ENCODE measurements at regions not wholly inside any gene's neighbourhood (a gene's known extent, or its start where the extent isn't known, plus 50 kb on each side); places are given as distances from the start of the nearest gene placed in this dataset.

- Histone ChIP-seq H3K4me1 (ENCODE audit: control insufficient read depth in 1 of 2, low read depth in 2 of 2) (no peaks in the 10 kb centered on the region), H3K36me3 (no peaks in the 10 kb centered on the region), H3K9me3 (no peaks in the 10 kb centered on the region), H3K27ac (no peak overlapping the region), H3K27me3 (replicated peaks; ENCODE audit: insufficient read depth) (no peaks in the 10 kb centered on the region), H3K4me3 (no peak overlapping the region)
- ATAC-seq (ENCODE audit: insufficient number of reproducible peaks, low FRiP score, low read depth) (no peak), DNase-seq (ENCODE audit: low spot score) (no peak)
- TF ChIP-seq, protein P1, sequence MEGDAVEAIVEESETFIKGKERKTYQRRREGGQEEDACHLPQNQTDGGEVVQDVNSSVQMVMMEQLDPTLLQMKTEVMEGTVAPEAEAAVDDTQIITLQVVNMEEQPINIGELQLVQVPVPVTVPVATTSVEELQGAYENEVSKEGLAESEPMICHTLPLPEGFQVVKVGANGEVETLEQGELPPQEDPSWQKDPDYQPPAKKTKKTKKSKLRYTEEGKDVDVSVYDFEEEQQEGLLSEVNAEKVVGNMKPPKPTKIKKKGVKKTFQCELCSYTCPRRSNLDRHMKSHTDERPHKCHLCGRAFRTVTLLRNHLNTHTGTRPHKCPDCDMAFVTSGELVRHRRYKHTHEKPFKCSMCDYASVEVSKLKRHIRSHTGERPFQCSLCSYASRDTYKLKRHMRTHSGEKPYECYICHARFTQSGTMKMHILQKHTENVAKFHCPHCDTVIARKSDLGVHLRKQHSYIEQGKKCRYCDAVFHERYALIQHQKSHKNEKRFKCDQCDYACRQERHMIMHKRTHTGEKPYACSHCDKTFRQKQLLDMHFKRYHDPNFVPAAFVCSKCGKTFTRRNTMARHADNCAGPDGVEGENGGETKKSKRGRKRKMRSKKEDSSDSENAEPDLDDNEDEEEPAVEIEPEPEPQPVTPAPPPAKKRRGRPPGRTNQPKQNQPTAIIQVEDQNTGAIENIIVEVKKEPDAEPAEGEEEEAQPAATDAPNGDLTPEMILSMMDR (IDR thresholded peaks at IDR 0.05), result no peak
Measured at GRCh38 chr1:213656039-213656438, 331.7 kb upstream of the PROX1 start.

- DNase-seq (ENCODE audit: low spot score) (no peak), ATAC-seq (ENCODE audit: insufficient number of reproducible peaks, low FRiP score, low read depth) (no peak)
- Histone ChIP-seq H3K9me3 (no peaks in the 10 kb centered on the region), H3K27me3 (replicated peaks; ENCODE audit: insufficient read depth) (no peaks in the 10 kb centered on the region), H3K4me1 (ENCODE audit: control insufficient read depth in 1 of 2, low read depth in 2 of 2) (no peaks in the 10 kb centered on the region), H3K4me3 (no peak overlapping the region), H3K36me3 (no peaks in the 10 kb centered on the region), H3K27ac (no peak overlapping the region)
- TF ChIP-seq, protein P1 (IDR thresholded peaks at IDR 0.05), result no peak
Measured at GRCh38 chr1:213656503-213656902, 331.3 kb upstream of the PROX1 start.

DNA sequence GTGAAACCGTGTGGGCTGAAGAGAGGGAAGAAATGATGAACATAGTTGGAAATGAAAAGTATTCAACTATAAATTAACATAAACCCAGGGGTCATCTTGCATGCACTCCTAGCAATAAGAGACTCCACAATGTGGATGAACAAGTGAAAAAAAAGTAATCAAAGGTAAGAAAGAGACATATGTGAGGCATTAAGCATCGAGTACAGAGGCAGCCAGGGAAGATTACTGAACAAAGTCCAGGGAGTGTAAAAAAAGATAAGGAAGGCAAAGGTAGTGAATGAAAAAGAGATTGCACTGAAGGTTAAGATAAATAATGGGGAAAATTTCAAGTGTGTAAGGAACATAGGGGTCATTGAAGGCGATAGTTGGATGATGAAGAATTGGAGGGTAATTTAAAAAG, 330.8 kb upstream of the PROX1 start:
- Histone ChIP-seq H3K4me1 (ENCODE audit: control insufficient read depth in 1 of 2, low read depth in 2 of 2) (no peaks in the 10 kb centered on the region), H3K27me3 (replicated peaks; ENCODE audit: insufficient read depth) (no peaks in the 10 kb centered on the region), H3K4me3 (no peak overlapping the region), H3K36me3 (no peaks in the 10 kb centered on the region), H3K27ac (no peak overlapping the region), H3K9me3 (no peaks in the 10 kb centered on the region)
- ATAC-seq (ENCODE audit: insufficient number of reproducible peaks, low FRiP score, low read depth), result no peak
- TF ChIP-seq, protein P1 (IDR thresholded peaks at IDR 0.05), result no peak
- no peak for DNase-seq (ENCODE audit: low spot score)

- no peaks in the 10 kb centered on the region for H3K4me1 ChIP-seq (ENCODE audit: control insufficient read depth in 1 of 2, low read depth in 2 of 2)
- no peak overlapping the region for H3K4me3 ChIP-seq
- H3K9me3 ChIP-seq, result no peaks in the 10 kb centered on the region
- DNase-seq (ENCODE audit: low spot score) (no peak), ATAC-seq (ENCODE audit: insufficient number of reproducible peaks, low FRiP score, low read depth) (no peak)
- TF ChIP-seq, protein P1 (IDR thresholded peaks at IDR 0.05), result no peak
- no peaks in the 10 kb centered on the region for H3K27me3 ChIP-seq (replicated peaks; ENCODE audit: insufficient read depth)
- no peak overlapping the region for H3K27ac ChIP-seq
- no peaks in the 10 kb centered on the region for H3K36me3 ChIP-seq
Measured at GRCh38 chr1:213657879-213658278, 329.9 kb upstream of the PROX1 start.

DNA sequence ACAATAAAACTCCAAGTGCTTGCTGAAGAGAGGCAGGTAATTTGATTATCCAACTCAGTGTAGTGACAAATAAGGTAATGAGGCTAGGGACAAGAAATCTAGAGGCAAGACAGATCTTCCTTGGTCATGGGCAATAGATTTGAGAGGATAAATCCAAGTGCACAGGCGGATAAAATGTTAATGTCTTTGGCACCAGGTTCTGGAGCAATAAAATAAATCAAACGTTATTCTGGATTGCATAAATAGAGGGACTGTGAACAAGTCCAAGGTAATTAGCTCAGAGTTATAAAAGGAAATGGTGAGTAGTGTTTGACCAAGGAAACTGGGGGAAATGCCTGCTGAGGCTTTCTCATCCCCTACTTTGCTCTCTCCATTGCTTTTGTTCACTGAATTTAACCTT, 329.3 kb upstream of the PROX1 start:
- DNase-seq (ENCODE audit: low spot score) (no peak), ATAC-seq (ENCODE audit: insufficient number of reproducible peaks, low FRiP score, low read depth) (no peak)
- Histone ChIP-seq H3K9me3 (no peaks in the 10 kb centered on the region), H3K27ac (no peak overlapping the region), H3K4me1 (ENCODE audit: control insufficient read depth in 1 of 2, low read depth in 2 of 2) (no peaks in the 10 kb centered on the region), H3K27me3 (replicated peaks; ENCODE audit: insufficient read depth) (no peaks in the 10 kb centered on the region), H3K4me3 (no peak overlapping the region), H3K36me3 (no peaks in the 10 kb centered on the region)
- TF ChIP-seq, protein P1 (IDR thresholded peaks at IDR 0.05), result no peak

Data from thoracic aorta (tissue), 2 donors.